H1 (cell line): ENCODE measurements at regions not wholly inside any gene's neighbourhood (a gene's known extent, or its start where the extent isn't known, plus 50 kb on each side); places are given as distances from the start of the nearest gene placed in this dataset.

Experiments used
- CTCF ChIA-PET: fragments of 300-600 bp; sonication (Branson Sonifier 250); formaldehyde crosslinking; loops from one replicate; lab custom pipeline; 2021; ENCODE audit not compliant: partially characterized antibody; lab: Charles Lee
- POLR2A ChIA-PET: fragments of 300-600 bp; sonication (Branson Sonifier 250); formaldehyde crosslinking; loops from one replicate; lab custom pipeline; 2021; ENCODE audit warnings: inconsistent platforms; ENCODE audit not compliant: partially characterized antibody; lab: Charles Lee
- DNase-seq, 2 experiments: peaks; one replicate each; pipeline versions ENCODE4 v3.0.0 to v3.0.0-alpha.2; 2010 to 2022; ENCODE audit warnings: low spot score in 2 of 2, low read depth in 1 of 2, mixed read lengths in 1 of 2
- FAIRE-seq: peaks from 2 replicates; lab custom pipeline; 2011; peaks lifted over from hg19 to GRCh38; lab: Jason Lieb, UNC
- H2AFZ ChIP-seq: 2 replicates; pipeline ENCODE4 v1.8.1; 2012; ENCODE audit warnings: low read length, inconsistent platforms
- H2AK5ac ChIP-seq: 2 replicates; pipeline ENCODE4 v1.6.1; 2013; ENCODE audit warnings: low read depth, low read length
- H2BK120ac ChIP-seq: replicated peaks from 2 replicates; pipeline ENCODE3; 2013; ENCODE audit warnings: low read depth, low read length, inconsistent platforms
- H2BK12ac ChIP-seq: 2 replicates; pipeline ENCODE4 v1.6.1; 2013; ENCODE audit warnings: low read depth, low read length
- H2BK15ac ChIP-seq: 2 replicates; pipeline ENCODE4 v1.6.1; 2013; ENCODE audit warnings: low read length
- H2BK20ac ChIP-seq: 2 replicates; pipeline ENCODE4 v1.6.1; 2013; ENCODE audit warnings: low read length
- H2BK5ac ChIP-seq: 2 replicates; pipeline ENCODE4 v1.6.1; 2013; ENCODE audit warnings: low read depth, low read length
- H3K14ac ChIP-seq: 2 replicates; pipeline ENCODE4 v1.6.1; 2013; ENCODE audit warnings: inconsistent platforms; ENCODE audit not compliant: insufficient read length
- H3K18ac ChIP-seq: 2 replicates; pipeline ENCODE4 v1.6.1; 2013; ENCODE audit warnings: low read length; ENCODE audit errors: extremely low read depth
- H3K23ac ChIP-seq: 2 replicates; pipeline ENCODE4 v1.6.1; 2013; ENCODE audit warnings: inconsistent platforms; ENCODE audit not compliant: insufficient read length
- H3K23me2 ChIP-seq: 2 replicates; pipeline ENCODE4 v1.6.1; 2013; ENCODE audit warnings: low read depth, low read length
- H3K27ac ChIP-seq: 2 replicates; pipeline ENCODE4 v1.6.1; 2011; ENCODE audit warnings: low read depth, low read length, inconsistent platforms
- H3K27me3 ChIP-seq, 4 experiments: replicated peaks in 1 of 4; 1 replicate in 1 of 4; 2 replicates in 3 of 4; pipeline versions ENCODE4 v1.6.1 to v1.8.1; 2011 to 2013; ENCODE audit warnings: low read length in 3 of 4, mild to moderate bottlenecking in 3 of 4, inconsistent platforms in 2 of 4, mixed read lengths in 2 of 4, moderate library complexity in 1 of 4; ENCODE audit not compliant: control insufficient read depth in 3 of 4, insufficient read depth in 3 of 4; ENCODE audit errors: extremely low read depth in 1 of 4
- H3K36me3 ChIP-seq, 4 experiments: 2 replicates each; pipeline versions ENCODE4 v1.6.1 to v1.8.1; 2011 to 2013; ENCODE audit warnings: mild to moderate bottlenecking in 4 of 4, low read length in 3 of 4, moderate library complexity in 2 of 4, control low read depth in 1 of 4, inconsistent platforms in 1 of 4; ENCODE audit not compliant: insufficient read depth in 4 of 4, control insufficient read depth in 2 of 4
- H3K4ac ChIP-seq: replicated peaks from 2 replicates; pipeline ENCODE3; 2013; ENCODE audit warnings: low read length, low read depth, mixed read lengths, inconsistent platforms; ENCODE audit not compliant: insufficient read length
- H3K4me1 ChIP-seq, 4 experiments: replicated peaks in 1 of 4; 1 replicate in 1 of 4; 2 replicates in 3 of 4; pipeline versions ENCODE4 v1.6.1 to v1.8.1; 2011 to 2013; ENCODE audit warnings: low read length in 3 of 4, inconsistent platforms in 2 of 4, mixed read lengths in 1 of 4; ENCODE audit not compliant: insufficient read depth in 4 of 4, control insufficient read depth in 3 of 4
- H3K4me2 ChIP-seq, 2 experiments: 2 replicates each; pipeline versions ENCODE4 v1.6.1 to v1.8.1; 2011 to 2013; ENCODE audit warnings: low read depth in 2 of 2, low read length in 2 of 2, control low read depth in 1 of 2, inconsistent platforms in 1 of 2, mild to moderate bottlenecking in 1 of 2; ENCODE audit not compliant: insufficient read depth in 1 of 2
- H3K4me3 ChIP-seq, 4 experiments: fragments of 200-600, 300-600 bp in 1 of 4; sonication (generic), shearing (Covaris generic), sonication (Bioruptor Twin) in 1 of 4; 2 replicates each; pipeline versions ENCODE4 v1.5.1 to v1.8.1; 2011 to 2016; ENCODE audit warnings: low read length in 4 of 4, low read depth in 3 of 4, control low read depth in 2 of 4, inconsistent platforms in 2 of 4, mild to moderate bottlenecking in 2 of 4, mixed read lengths in 1 of 4, moderate library complexity in 1 of 4; ENCODE audit not compliant: insufficient read depth in 2 of 4; ENCODE audit errors: extremely low read depth in 1 of 4
- H3K56ac ChIP-seq: replicated peaks from 2 replicates; pipeline ENCODE3; 2013; ENCODE audit warnings: low read depth, mild to moderate bottlenecking, mixed read lengths, low read length, inconsistent platforms; ENCODE audit not compliant: insufficient read length
- H3K79me1 ChIP-seq: 2 replicates; pipeline ENCODE4 v1.6.1; 2013; ENCODE audit warnings: low read depth, low read length, control low read depth
- H3K79me2 ChIP-seq, 2 experiments: 2 replicates each; pipeline versions ENCODE4 v1.6.1 to v1.8.1; 2012 to 2013; ENCODE audit warnings: low read length in 2 of 2, mild to moderate bottlenecking in 2 of 2, inconsistent platforms in 1 of 2; ENCODE audit not compliant: insufficient read depth in 2 of 2, control insufficient read depth in 1 of 2
- H3K9ac ChIP-seq, 4 experiments: replicated peaks in 1 of 4; 1 replicate in 1 of 4; 2 replicates in 3 of 4; pipeline versions ENCODE4 v1.6.1 to v1.8.1; 2011 to 2013; ENCODE audit warnings: low read depth in 3 of 4, low read length in 3 of 4, control low read depth in 2 of 4, mild to moderate bottlenecking in 2 of 4, moderate library complexity in 2 of 4, inconsistent platforms in 1 of 4; ENCODE audit errors: extremely low read depth in 1 of 4
- H3K9me3 ChIP-seq, 2 experiments: 2 replicates each; pipeline versions ENCODE4 v1.6.1 to v1.8.1; 2012 to 2013; ENCODE audit warnings: mild to moderate bottlenecking in 2 of 2, moderate library complexity in 2 of 2, control low read depth in 1 of 2, inconsistent platforms in 1 of 2, low read depth in 1 of 2, low read length in 1 of 2, mixed read lengths in 1 of 2; ENCODE audit not compliant: insufficient read depth in 2 of 2
- H4K20me1 ChIP-seq, 2 experiments: replicated peaks in 1 of 2; 2 replicates each; pipeline versions ENCODE3 to v1.8.1; 2011 to 2013; ENCODE audit warnings: inconsistent platforms in 2 of 2, low read length in 2 of 2, mild to moderate bottlenecking in 1 of 2; ENCODE audit not compliant: insufficient read depth in 2 of 2, control insufficient read depth in 1 of 2
- H4K5ac ChIP-seq: 2 replicates; pipeline ENCODE4 v1.6.1; 2013; ENCODE audit warnings: low read length, low read depth, mixed read lengths, inconsistent platforms; ENCODE audit not compliant: insufficient read length
- H4K8ac ChIP-seq: 2 replicates; pipeline ENCODE4 v1.8.0; 2013; ENCODE audit warnings: mild to moderate bottlenecking, moderate library complexity, low read length, inconsistent platforms; ENCODE audit not compliant: insufficient read depth; ENCODE audit errors: extremely low read depth
- H4K91ac ChIP-seq: replicated peaks from 2 replicates; pipeline ENCODE3; 2013; ENCODE audit warnings: low read length, mixed read lengths, inconsistent platforms; ENCODE audit not compliant: insufficient read length
- BRCA1 ChIP-seq: IDR thresholded peaks from 2 replicates; pipeline ENCODE4 v1.6.1; 2012; ENCODE audit warnings: low read depth, low read length, improper control_type of control experiment
- CBX5 ChIP-seq: fragments of 300-800, 300-1000 bp; sonication (generic); IDR thresholded peaks from 2 replicates; pipeline ENCODE4 v1.7.1; 2016; ENCODE audit warnings: antibody characterized with exemption, low read length, low read depth
- CREB1 ChIP-seq: IDR thresholded peaks from 2 replicates; pipeline ENCODE4 v1.6.1; 2012; ENCODE audit warnings: inconsistent platforms
- CTBP2 ChIP-seq: IDR thresholded peaks from 2 replicates; pipeline ENCODE4 v1.7.0; 2011; ENCODE audit warnings: borderline replicate concordance, mild to moderate bottlenecking, moderate library complexity, mixed read lengths, low read length; ENCODE audit not compliant: insufficient read depth, insufficient read length
- EP300 ChIP-seq, 2 experiments: IDR thresholded peaks; 1 replicate in 1 of 2; 2 replicates in 1 of 2; pipeline ENCODE4 v1.6.1; 2011 to 2012; ENCODE audit warnings: low read depth in 2 of 2, low read length in 2 of 2, mild to moderate bottlenecking in 2 of 2, borderline replicate concordance in 1 of 2, inconsistent platforms in 1 of 2, moderate library complexity in 1 of 2
- GABPA ChIP-seq: IDR thresholded peaks from 2 replicates; pipeline ENCODE4 v1.6.1; 2011; ENCODE audit warnings: mild to moderate bottlenecking, low read length, moderate library complexity, borderline replicate concordance; ENCODE audit not compliant: insufficient read depth
- JUND ChIP-seq: IDR thresholded peaks from 2 replicates; pipeline ENCODE4 v1.6.1; 2011; ENCODE audit warnings: mild to moderate bottlenecking, improper control_type of control experiment, low read length
- RBBP5 ChIP-seq: IDR thresholded peaks from 2 replicates; pipeline ENCODE4 v1.7.1; 2012; ENCODE audit warnings: low read depth, mild to moderate bottlenecking, inconsistent platforms, low read length, moderate library complexity, borderline replicate concordance
- SAP30 ChIP-seq: fragments of 300-600 bp; sonication (generic); IDR thresholded peaks from 2 replicates; pipeline ENCODE4 v1.7.1; 2012; ENCODE audit warnings: low read length, moderate library complexity, mild to moderate bottlenecking, inconsistent platforms; ENCODE audit not compliant: insufficient read depth, insufficient replicate concordance
- SIRT6 ChIP-seq: IDR thresholded peaks from one replicate; pipeline ENCODE4 v1.7.1; 2012; ENCODE audit warnings: low read length, inconsistent platforms
- WGBS, 2 experiments: shearing (Covaris generic) in 1 of 2; methylation state at CpG; one replicate each; pipeline versions ENCODE4 v1.1.6 to v1.1.7; 2013 to 2015; ENCODE audit warnings: low lambda C conversion rate in 2 of 2, mixed read lengths in 2 of 2, inconsistent platforms in 1 of 2, low coverage in 1 of 2, missing lambda C conversion rate in 1 of 2; ENCODE audit not compliant: insufficient replicate concordance in 2 of 2, insufficient coverage in 1 of 2, insufficient read length in 1 of 2; ENCODE audit errors: extremely low coverage in 1 of 2, missing lambda C conversion rate in 1 of 2; 5-methylcytosine and 5-hydroxymethylcytosine counted together
- TF ChIP-seq, protein P1 (sequence below): IDR thresholded peaks from 2 replicates; pipeline ENCODE4 v1.6.1; 2012; ENCODE audit warnings: inconsistent platforms
- TF ChIP-seq, protein P2 (sequence below), 3 experiments: IDR thresholded peaks; 1 replicate in 2 of 3; 2 replicates in 1 of 3; pipeline versions ENCODE4 v1.5.1 to v1.6.1; 2011; ENCODE audit warnings: low read length in 3 of 3, mild to moderate bottlenecking in 3 of 3, inconsistent platforms in 2 of 3, low read depth in 1 of 3, moderate library complexity in 1 of 3; ENCODE audit not compliant: insufficient read depth in 1 of 3; ENCODE audit errors: control extremely low read depth in 1 of 3

DNA sequence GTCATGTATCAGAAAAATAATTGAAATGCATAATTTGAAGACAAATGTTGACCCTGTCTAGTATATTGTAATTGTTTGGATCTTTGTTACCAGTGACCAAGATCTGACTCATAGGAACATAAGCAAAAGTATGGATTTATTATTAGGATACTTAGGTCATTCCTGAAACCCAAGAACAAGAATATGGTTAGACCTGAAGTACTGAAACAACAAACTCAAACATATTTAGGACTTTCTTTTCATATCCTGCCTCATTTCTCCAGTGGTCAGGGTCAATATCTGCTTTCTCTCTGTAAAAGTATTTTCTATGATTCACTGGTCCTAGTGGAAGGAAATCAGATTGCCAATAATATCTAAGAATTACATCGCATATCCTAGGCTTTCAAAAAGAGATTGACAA lies 1937.1 kb upstream of the WWC1 start:
- Histone ChIP-seq H3K18ac (no peak overlapping the region), H4K20me1 (no peaks in the 10 kb centered on the region), H2BK12ac (no peak overlapping the region), H4K91ac (no peak overlapping the region), H2AFZ (peak overlapping the region; percentile 52; the same call in 1 of the 2 replicates), H3K36me3 (no peaks in the 10 kb centered on the region), H3K79me1 (no peaks in the 10 kb centered on the region), H3K9me3 (no peaks in the 10 kb centered on the region), H4K8ac (no peak overlapping the region), H2BK15ac (no peak overlapping the region), H3K27ac (no peak overlapping the region), H2BK120ac (no peak overlapping the region), H3K23me2 (no peaks in the 10 kb centered on the region), H2AK5ac (no peak overlapping the region), H3K23ac (no peak overlapping the region), H2BK20ac (no peak overlapping the region), H3K79me2 (no peaks in the 10 kb centered on the region), H3K27me3 (no peaks in the 10 kb centered on the region), H3K4me3 (no peak overlapping the region), H4K5ac (no peak overlapping the region), H3K9ac (no peak overlapping the region), H3K14ac (no peak overlapping the region), H3K4me2 (no peak overlapping the region), H3K4me1 (peaks cover 0 to 2% (median 0%) of the 10 kb centered on the region in 4 experiments; a peak in 1 of 7 replicates), H2BK5ac (no peak overlapping the region), H3K56ac (no peak overlapping the region), H3K4ac (no peak overlapping the region)
- CTCF ChIA-PET, result no interaction called here
- FAIRE-seq (no peak), DNase-seq (no peak)
- WGBS, 2 experiments, result 93% methylated on average over 1 of the region's 1 CpG; no CpG with 5 or more reads in 1 of the 2 experiments
- POLR2A ChIA-PET, result no interaction called here
- TF ChIP-seq GABPA, result no peak
- TF ChIP-seq, protein P1, sequence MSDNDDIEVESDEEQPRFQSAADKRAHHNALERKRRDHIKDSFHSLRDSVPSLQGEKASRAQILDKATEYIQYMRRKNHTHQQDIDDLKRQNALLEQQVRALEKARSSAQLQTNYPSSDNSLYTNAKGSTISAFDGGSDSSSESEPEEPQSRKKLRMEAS, result no peak
- TF ChIP-seq EP300 (IDR thresholded peaks at IDR 0.05; ENCODE audit: borderline replicate concordance in 1 of 2, low read depth in 2 of 2, low read length in 2 of 2), result no peak
- TF ChIP-seq RBBP5, result no peak
- TF ChIP-seq SAP30, result no peak
- TF ChIP-seq, protein P2, sequence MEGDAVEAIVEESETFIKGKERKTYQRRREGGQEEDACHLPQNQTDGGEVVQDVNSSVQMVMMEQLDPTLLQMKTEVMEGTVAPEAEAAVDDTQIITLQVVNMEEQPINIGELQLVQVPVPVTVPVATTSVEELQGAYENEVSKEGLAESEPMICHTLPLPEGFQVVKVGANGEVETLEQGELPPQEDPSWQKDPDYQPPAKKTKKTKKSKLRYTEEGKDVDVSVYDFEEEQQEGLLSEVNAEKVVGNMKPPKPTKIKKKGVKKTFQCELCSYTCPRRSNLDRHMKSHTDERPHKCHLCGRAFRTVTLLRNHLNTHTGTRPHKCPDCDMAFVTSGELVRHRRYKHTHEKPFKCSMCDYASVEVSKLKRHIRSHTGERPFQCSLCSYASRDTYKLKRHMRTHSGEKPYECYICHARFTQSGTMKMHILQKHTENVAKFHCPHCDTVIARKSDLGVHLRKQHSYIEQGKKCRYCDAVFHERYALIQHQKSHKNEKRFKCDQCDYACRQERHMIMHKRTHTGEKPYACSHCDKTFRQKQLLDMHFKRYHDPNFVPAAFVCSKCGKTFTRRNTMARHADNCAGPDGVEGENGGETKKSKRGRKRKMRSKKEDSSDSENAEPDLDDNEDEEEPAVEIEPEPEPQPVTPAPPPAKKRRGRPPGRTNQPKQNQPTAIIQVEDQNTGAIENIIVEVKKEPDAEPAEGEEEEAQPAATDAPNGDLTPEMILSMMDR (IDR thresholded peaks at IDR 0.05; ENCODE audit: control extremely low read depth in 1 of 3, insufficient read depth in 1 of 3, low read depth in 1 of 3, low read length in 3 of 3), result no peak
- no peak for TF ChIP-seq SIRT6
- TF ChIP-seq BRCA1, result no peak
- no peak for TF ChIP-seq JUND
- TF ChIP-seq CTBP2, result no peak
- no peak for TF ChIP-seq CREB1
- no peak for TF ChIP-seq CBX5
